Cerebellar nuclear complex (tissue), 1 donor: ENCODE measurements at regions not wholly inside any gene's neighbourhood (a gene's known extent, or its start where the extent isn't known, plus 50 kb on each side); places are given as distances from the start of the nearest gene placed in this dataset.
"Not testable (repeated sequence)": the region's sequence is repeated elsewhere in the genome, so short reads cannot be mapped to it uniquely, and the experiment has no call there.

Experiments used
- DNase-seq, 2 experiments: peaks; one replicate each; lab custom pipeline; 2025; lab: John Stamatoyannopoulos, UW

DNA sequence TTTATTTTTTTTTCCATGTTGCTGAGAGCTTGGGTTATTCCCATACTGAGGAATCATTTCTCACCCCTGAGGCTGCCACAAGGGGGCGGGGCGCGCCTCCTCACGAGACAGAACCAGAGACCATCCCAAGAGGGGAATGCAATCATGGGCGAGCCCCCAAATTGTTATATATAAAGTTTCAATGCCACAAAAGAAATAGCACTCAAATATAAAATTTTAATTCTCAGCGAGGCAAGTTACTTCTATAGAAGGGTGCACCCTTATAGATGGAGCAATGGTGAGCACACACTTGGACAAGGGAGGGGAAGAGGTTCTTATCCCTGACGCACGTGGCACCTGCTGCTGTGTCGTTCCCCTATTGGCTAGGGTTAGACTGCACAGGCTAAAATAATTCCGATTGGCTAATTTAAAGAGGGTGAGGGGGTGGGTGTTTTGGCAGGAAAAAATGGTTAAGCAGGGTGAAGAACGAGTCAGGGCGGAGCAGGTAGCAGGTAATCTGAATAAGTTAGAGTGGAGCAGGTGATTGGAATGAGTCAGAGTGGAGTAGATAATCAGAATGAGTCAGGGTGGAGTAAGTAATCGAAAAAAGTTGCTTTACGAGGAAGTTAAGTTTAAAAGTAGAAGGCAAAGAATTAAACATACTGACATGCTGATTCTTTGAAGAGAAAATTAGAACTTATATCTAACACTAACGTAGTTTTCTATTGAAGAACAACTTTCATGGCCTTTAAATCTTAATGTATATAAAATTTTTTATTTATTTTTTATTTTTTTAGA lies 177.5 kb downstream of the MTCL1 start:
- DNase-seq = no peak

GRCh38 chr18:8883409-8883668 lies 178.0 kb downstream of the MTCL1 start:
- DNase-seq = no peak

- not testable (repeated sequence) for DNase-seq
Observed at GRCh38 chr18:8887877-8888276, 182.5 kb downstream of the MTCL1 start.

DNA sequence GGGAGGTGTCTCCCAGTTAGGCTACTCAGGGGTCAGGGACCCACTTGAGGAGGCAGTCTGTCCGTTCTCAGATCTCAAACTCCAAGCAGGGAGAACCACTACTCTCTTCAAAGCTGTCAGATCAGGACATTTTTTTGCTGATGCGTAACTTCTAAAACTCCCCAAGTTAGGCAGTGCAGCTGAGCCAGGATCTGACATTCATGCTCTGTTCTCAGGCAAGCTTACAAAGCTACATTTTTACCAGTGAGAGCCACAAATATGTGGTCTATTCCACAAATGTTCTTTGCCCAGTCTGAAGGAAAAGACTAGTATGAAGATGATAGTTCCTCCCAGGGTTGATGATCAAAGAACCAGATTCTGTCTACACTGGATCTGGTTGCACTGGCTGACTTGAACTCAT lies 184.1 kb downstream of the MTCL1 start:
- no peak for DNase-seq

GRCh38 chr18:8890503-8890902 lies 185.1 kb downstream of the MTCL1 start:
- not testable (repeated sequence) for DNase-seq

DNA sequence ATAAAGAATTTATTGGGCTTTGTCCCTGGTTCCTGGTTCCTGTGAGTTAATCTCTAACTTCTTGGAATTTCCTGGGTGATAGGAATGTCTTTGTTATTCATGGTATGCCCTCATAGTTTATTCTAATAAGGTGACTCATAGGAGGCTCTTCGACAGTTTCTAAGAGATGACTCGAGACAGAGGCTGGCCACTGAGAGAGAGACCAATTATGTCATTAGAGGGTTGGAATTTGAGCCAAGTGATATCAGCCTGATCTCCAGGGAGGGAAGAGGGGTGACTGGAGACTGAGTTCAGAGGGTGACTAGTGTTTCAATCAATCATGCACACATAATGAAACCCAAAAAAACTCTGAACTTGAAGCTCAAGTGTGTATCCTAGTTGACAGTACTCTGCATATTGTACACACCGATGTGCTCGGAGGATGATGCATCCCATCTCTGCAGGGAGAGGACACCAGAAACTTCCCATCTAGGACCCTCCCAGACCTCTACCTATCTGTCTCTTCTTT lies 185.7 kb downstream of the MTCL1 start:
- DNase-seq = no peak

DNA sequence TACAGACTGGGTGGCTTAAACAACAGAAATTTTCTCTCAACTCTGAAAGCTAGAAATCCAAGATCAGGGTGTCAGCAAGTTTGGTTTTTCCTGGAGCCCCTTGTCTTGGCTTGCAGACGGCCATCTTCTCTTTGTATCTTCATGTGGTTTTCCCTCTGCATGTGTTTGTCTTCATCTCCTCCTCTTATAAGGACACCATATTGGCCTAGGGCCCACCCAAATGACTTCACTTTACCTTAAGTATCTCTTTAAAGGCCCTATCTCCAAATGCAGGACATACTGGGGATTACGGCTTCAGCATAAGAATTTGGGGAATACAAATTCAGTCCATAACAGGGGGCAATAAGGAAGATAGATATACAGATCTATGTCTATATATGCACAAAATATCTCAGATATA lies 187.9 kb downstream of the MTCL1 start:
- DNase-seq = no peak

DNA sequence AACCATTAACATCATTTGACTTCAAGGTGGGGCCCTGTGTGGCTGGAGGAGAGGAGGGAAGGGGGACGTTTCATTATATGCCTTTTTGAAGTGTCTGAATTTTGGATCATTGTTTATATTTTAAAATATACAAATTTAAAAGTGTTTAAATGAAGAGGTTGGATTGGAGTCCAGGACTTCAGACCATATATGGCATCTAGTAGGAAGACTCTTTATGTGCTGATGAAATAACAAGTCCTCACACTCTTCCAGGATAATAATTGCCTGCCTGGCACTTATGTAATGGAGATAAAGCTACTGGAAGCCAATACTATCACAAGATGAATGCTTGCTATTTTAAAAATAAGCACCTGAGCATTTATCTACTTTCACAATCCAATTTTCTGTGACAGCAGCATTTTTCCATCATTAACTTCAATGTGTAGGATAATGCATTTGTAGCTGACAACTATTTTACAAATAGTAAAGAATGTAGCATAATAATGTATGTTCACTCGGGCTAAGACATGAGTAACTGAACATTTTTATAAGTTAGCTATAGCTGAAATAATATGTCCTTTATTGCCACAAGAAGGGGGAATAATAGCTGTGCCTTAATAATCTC lies 188.4 kb downstream of the MTCL1 start:
- no peak for DNase-seq

- DNase-seq = no peak
Observed at GRCh38 chr18:8894823-8895222, 189.5 kb downstream of the MTCL1 start.

- no peak for DNase-seq
Observed at GRCh38 chr18:8895341-8895740, 190.0 kb downstream of the MTCL1 start.

GRCh38 chr18:8895987-8896619 lies 190.7 kb downstream of the MTCL1 start:
- no peak for DNase-seq

- DNase-seq = no peak
Observed at GRCh38 chr18:8899000-8899399, 193.6 kb downstream of the MTCL1 start.

DNA sequence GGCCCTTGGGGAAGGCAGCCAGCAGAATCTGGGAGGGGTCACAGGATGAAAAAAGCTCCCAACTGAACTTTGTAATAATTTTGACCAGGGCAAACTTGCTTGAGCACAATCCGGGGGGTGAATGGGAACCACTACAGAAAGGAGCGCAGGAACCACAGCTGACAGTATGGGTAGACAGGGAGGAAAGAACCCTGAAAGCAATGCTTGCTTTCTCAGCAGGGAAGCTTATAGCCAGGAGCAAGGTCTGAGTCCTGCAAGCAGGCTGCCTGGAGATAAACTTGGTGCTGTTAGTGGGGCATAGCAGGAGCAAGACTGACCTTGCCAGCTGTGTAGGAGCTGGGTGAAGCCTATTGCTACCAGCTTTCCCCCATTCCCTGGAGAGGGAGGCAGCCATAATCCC lies 195.2 kb downstream of the MTCL1 start:
- no peak for DNase-seq

DNA sequence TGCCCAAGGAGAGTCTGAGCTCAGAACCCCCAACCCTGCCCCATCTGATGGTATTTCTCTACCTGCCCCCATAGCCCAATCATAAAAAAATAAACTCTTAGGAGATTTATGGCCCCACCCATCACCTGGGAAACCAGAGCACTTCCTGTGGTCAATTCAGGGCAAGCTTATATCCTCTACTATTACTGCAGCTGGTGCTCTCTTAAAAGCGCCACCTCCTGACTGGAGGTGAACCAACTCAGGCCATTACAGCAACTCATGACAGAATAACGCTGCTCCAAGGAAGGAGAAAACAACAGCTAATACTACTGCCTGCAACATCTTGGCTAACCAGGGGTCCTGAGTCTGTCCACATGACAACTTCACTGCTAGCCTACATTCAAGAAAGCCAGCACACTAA lies 195.7 kb downstream of the MTCL1 start:
- DNase-seq = no peak

GRCh38 chr18:8904316-8904715 lies 198.2 kb upstream of the NDUFV2 start:
- DNase-seq = no peak

- DNase-seq = no peak
Observed at GRCh38 chr18:8908792-8909510, 193.5 kb upstream of the NDUFV2 start.

DNA sequence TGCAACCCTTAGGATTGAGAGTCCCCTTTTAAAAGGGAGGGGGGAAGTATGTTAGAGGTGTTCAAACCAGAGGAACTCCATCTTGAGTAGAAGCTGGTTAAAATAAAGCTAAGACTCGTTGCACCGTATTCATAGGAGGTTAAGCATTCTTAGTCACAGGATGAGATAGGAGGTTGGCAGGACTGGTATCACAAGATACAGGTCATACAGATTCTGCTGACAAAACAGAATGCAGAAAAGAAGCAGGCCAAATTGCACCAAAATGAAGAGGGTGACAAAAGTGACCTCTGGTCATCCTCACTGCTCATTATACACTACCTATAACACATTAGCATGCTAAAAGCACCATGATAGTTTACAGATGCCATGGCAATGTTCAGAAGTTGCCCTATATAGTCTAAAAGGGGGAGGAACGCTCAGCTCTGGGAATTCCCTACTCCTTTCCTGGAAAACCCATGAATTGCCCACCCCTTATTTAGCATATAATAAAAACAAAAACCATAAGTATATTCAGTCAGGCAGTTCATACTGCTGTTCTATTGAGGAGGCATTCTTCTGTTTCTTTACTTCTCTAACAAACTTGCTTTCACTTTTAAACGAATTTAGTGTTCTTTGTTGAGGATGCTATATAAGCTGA lies 192.2 kb upstream of the NDUFV2 start:
- DNase-seq = no peak

DNA sequence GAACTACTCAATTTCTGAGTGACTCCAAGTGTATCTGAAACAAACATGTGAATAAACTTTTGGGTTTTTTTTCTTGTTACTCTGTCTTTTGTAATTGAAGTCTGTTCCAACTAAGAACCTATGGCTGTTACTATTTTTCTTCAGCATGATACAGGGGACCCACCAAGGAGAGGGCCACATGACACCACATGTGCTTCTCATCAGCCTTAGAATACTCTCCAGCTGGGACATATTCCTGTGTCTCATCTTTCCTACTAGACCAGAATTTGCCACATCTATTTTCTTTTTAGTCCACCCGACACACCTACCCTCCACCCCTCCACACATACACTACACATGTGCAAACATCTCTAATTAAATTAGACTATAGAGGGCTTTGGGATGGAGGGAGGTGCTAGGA lies 191.7 kb upstream of the NDUFV2 start:
- DNase-seq = no peak

DNA sequence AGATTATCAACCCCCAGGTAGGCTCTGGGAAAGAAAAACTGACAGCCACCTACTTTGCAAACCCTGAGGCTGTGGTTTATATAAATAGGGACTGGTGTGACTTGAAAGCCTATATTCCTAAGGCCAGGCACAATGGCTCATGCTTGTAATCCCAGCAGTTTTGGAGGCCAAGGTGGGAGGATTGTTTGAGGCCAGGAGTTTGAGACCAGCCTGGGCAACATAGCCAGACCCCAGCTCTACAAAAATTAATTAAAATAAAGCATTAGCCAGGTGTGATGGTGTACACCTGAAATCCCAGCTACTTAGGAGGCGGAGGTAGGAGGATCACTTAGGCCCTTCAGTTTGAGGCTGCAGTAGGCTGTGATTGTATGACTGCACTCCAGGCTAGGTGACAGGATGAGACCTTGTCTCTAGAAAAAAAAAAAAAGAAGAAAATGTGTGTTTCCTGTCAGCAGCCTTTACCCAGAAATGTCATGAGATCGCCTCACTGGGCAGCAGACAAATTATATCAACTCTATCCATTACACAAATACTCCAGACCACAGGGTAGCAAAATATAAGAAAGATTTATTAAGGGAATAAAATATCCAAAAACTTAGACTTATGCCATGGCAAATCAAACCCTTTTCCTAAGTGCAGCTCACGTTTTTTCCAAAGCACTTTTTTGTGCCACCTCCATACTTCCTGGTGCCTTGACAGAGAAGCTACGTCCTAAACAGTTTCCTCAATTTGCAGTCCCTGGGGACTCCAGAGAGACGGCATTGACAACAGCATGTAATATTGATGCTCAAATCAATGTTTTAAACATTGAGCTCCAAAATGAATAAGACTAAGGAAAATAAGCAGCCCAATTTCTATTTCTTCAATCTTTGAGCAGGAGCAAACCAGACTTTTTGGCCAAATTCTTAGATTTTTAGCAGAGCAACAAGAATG lies 190.8 kb upstream of the NDUFV2 start:
- no peak for DNase-seq

DNA sequence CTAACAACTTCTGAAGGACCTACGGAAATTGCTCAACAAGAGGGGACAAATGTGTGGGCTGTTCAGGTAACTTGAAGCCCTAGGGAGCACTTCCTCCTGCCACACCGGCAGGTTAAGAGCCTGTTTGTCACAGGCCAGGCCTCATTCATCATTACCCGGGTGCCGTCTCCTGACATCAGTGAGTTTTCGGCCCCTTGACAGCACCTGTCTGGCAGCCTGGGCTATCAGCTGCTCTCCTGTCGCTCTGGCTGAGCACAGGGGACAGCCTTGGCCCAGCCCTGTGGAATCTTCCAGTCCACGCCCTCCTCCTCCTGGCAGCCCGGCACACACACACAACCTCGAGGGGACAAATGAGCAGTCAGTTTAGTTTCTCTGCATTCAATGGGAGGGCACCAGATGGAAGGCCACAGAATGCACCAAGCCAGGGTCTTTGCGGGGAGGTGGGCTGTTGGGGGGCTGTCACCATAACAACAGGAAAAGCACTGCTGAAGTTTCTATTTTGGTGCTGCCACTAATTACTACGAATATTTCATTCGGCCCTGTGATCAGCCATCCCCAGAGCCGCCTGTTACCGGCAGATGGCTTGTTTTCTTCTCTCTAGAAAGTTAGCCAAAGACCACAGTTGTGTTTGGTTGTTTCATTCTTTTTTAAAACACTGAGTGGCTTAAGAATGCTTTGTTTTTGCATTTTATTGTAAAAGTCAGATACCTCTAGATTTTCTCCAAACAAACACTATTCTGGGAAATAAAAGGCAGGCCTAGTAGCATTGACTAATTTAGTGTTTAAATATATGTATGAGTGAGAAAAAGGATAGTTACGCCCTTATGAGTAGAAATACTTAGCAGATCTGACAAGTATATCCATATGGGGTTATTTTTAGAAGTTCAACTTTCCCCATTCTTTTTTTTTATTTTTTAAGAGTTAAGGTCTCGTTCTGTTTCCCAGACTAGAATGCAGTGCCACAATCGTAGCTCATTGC lies 189.9 kb upstream of the NDUFV2 start:
- peak in 1 of 2 experiments; percentile 67 for DNase-seq
